Loucy (cell line): ENCODE measurements at regions not wholly inside any gene's neighbourhood (a gene's known extent, or its start where the extent isn't known, plus 50 kb on each side); places are given as distances from the start of the nearest gene placed in this dataset.

Source experiments
- H2AFZ ChIP-seq: fragments of 200-600 bp; sonication (generic); 2 replicates; pipeline ENCODE4 v1.6.0; 2016; ENCODE audit warnings: antibody characterized with exemption, mild to moderate bottlenecking, low read length, moderate library complexity
- H3F3A ChIP-seq: fragments of 200-600 bp; 2 replicates; pipeline ENCODE4 v1.6.0; 2016; ENCODE audit warnings: antibody characterized with exemption, low read depth, mild to moderate bottlenecking
- H3K27me3 ChIP-seq: fragments of 200-600 bp; sonication (generic); 2 replicates; pipeline ENCODE4 v1.6.1; 2014; ENCODE audit warnings: low read length, mild to moderate bottlenecking; ENCODE audit not compliant: insufficient read depth, poor library complexity, severe bottlenecking
- H3K36me3 ChIP-seq: fragments of 200-600 bp; sonication (generic); 2 replicates; pipeline ENCODE4 v1.6.1; 2016; ENCODE audit warnings: low read length; ENCODE audit not compliant: insufficient read depth
- H3K4me1 ChIP-seq: fragments of 200-600 bp; sonication (generic); 2 replicates; pipeline ENCODE4 v1.5.1; 2014; ENCODE audit warnings: low read length, mild to moderate bottlenecking; ENCODE audit not compliant: insufficient read depth, poor library complexity, severe bottlenecking
- H3K4me2 ChIP-seq: fragments of 200-600 bp; sonication (generic); 2 replicates; pipeline ENCODE4 v1.6.0; 2014; ENCODE audit warnings: antibody characterized with exemption, low read length, low read depth, mild to moderate bottlenecking; ENCODE audit not compliant: poor library complexity, severe bottlenecking
- H3K4me3 ChIP-seq: fragments of 200-600 bp; sonication (generic); 2 replicates; pipeline ENCODE4 v1.5.1; 2014; ENCODE audit warnings: low read length, mild to moderate bottlenecking, mixed read lengths; ENCODE audit not compliant: poor library complexity, severe bottlenecking
- H3K79me2 ChIP-seq: fragments of 200-600 bp; sonication (generic); 2 replicates; pipeline ENCODE4 v1.6.1; 2014; ENCODE audit warnings: low read length; ENCODE audit not compliant: insufficient read depth
- H3K9ac ChIP-seq: fragments of 200-600 bp; sonication (generic); 2 replicates; pipeline ENCODE4 v1.6.0; 2014; ENCODE audit warnings: mild to moderate bottlenecking, low read depth, low read length, moderate library complexity; ENCODE audit not compliant: poor library complexity, severe bottlenecking
- H3K9me2 ChIP-seq: fragments of 200-600 bp; sonication (generic); replicated peaks from 2 replicates; pipeline ENCODE4 v1.6.1; 2016; ENCODE audit warnings: low read depth, low read length, mixed read lengths
- H3K9me3 ChIP-seq: fragments of 200-600 bp; sonication (generic); 2 replicates; pipeline ENCODE4 v1.6.1; 2014; ENCODE audit warnings: mild to moderate bottlenecking, antibody characterized with exemption, low read length, low read depth; ENCODE audit not compliant: insufficient read depth
- H4K20me1 ChIP-seq: fragments of 200-600 bp; sonication (generic); 2 replicates; pipeline ENCODE4 v1.6.0; 2014; ENCODE audit warnings: antibody characterized with exemption, low read length, mild to moderate bottlenecking; ENCODE audit not compliant: insufficient read depth, poor library complexity, severe bottlenecking
- EZH2phosphoT487 ChIP-seq: fragments of 200-600 bp; IDR thresholded peaks from 2 replicates; pipeline ENCODE4 v1.6.1; 2018; ENCODE audit warnings: antibody characterized with exemption, mild to moderate bottlenecking, moderate library complexity, borderline replicate concordance
- TF ChIP-seq, protein P1 (sequence below): fragments of 200-600 bp; sonication (generic); conservative IDR thresholded peaks from 2 replicates; pipeline ENCODE4 v1.5.1; 2014; ENCODE audit warnings: mild to moderate bottlenecking, antibody characterized with exemption, low read length

DNA sequence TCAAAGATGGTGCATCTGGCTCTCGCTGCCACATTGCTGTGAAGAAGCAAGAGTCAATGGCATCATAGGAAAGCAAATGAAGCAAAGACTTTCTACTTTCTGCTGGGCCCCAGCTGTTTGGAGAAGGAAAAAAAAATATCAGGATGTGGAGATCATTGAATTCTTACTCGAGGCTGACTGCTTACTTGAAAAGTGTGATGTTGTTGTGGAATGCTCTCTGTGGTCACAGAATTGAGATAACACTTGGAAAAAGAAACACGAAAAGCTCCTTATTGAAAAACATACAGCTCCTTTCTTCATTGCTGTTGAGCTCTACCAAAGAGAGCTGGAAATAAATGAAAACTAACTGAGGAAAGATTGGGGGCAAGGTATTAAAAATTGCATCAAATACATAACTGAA is 157.4 kb upstream of the TBX20 start:
- Histone ChIP-seq H4K20me1 (no peaks in the 10 kb centered on the region), H3K9ac (no peak overlapping the region), H2AFZ (no peak overlapping the region), H3K4me3 (no peak overlapping the region), H3K79me2 (no peaks in the 10 kb centered on the region), H3K4me1 (no peaks in the 10 kb centered on the region), H3K9me3 (no peaks in the 10 kb centered on the region), H3K4me2 (no peak overlapping the region), H3K36me3 (no peaks in the 10 kb centered on the region), H3F3A (no peaks in the 10 kb centered on the region), H3K9me2 (no peaks in the 10 kb centered on the region), H3K27me3 (no peaks in the 10 kb centered on the region)
- TF ChIP-seq EZH2phosphoT487 = no peak
- TF ChIP-seq, protein P1, sequence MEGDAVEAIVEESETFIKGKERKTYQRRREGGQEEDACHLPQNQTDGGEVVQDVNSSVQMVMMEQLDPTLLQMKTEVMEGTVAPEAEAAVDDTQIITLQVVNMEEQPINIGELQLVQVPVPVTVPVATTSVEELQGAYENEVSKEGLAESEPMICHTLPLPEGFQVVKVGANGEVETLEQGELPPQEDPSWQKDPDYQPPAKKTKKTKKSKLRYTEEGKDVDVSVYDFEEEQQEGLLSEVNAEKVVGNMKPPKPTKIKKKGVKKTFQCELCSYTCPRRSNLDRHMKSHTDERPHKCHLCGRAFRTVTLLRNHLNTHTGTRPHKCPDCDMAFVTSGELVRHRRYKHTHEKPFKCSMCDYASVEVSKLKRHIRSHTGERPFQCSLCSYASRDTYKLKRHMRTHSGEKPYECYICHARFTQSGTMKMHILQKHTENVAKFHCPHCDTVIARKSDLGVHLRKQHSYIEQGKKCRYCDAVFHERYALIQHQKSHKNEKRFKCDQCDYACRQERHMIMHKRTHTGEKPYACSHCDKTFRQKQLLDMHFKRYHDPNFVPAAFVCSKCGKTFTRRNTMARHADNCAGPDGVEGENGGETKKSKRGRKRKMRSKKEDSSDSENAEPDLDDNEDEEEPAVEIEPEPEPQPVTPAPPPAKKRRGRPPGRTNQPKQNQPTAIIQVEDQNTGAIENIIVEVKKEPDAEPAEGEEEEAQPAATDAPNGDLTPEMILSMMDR = no peak

DNA sequence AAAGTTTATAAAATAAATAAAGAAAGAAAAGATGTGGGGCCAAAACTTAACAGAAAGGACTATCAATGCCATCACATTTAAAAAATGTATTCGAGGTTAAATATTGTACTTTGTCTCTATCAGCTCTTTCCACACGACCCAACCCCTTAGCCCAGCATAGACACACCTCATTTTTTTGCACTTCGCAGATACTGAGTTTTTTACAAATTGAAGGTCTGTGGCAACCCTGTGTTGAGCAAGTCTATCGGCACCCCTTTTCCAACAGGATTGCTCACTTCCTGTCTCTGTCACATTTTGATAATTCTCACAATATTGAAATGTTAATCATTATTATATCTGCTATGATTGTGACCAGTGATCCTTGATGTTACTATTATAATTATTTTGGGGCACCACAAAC is 151.6 kb upstream of the TBX20 start:
- no peak for TF ChIP-seq EZH2phosphoT487
- TF ChIP-seq, protein P1 = no peak
- peaks cover 6% of the 10 kb centered on the region for H3K4me1 ChIP-seq
- H3K4me3 ChIP-seq = no peak overlapping the region
- no peaks in the 10 kb centered on the region for H3K9me2 ChIP-seq
- H3F3A ChIP-seq = no peaks in the 10 kb centered on the region
- H2AFZ ChIP-seq = no peak overlapping the region
- H4K20me1 ChIP-seq = no peaks in the 10 kb centered on the region
- no peaks in the 10 kb centered on the region for H3K79me2 ChIP-seq
- H3K9ac ChIP-seq = no peak overlapping the region
- H3K36me3 ChIP-seq = no peaks in the 10 kb centered on the region
- no peak overlapping the region for H3K4me2 ChIP-seq
- H3K9me3 ChIP-seq = no peaks in the 10 kb centered on the region; the same call in 1 of the 2 replicates
- H3K27me3 ChIP-seq = no peaks in the 10 kb centered on the region

DNA sequence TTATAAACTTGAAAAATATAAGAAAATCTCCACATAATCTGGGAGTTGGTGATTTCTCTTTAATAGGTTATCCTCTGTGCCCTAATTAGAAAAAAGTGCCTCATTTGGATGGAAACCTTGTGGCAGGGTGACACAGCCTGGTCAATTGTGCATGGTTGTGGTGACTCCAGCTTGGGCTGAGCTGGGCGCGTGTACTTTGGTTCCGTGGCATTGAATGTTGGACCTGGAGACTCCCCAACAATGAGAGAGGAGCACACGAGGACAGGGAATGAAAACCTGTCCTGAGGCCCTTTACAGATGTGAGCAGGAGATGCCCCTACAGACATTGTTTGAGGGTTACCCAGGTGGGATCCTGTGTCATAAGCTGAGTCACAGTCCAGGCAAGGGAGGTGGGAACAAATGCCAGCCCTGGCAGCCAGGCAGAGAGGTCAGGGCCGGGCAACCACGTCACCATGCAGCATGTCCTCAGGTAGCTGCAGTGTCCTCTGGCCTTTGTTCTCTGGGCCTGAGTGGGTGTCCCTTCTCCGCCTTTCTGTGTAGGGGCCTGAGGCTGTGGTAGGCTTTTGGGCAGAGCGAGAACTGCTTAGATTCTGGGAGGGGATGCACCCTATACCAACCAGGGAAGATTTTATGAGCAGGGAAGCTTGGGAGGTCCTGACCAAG is 147.4 kb upstream of the TBX20 start:
- Histone ChIP-seq H3K4me1 (peaks cover 6% of the 10 kb centered on the region), H2AFZ (no peak overlapping the region), H3K9me2 (no peaks in the 10 kb centered on the region), H3K9me3 (no peaks in the 10 kb centered on the region; the same call in 1 of the 2 replicates), H3K4me2 (no peak overlapping the region), H3F3A (no peaks in the 10 kb centered on the region), H3K79me2 (no peaks in the 10 kb centered on the region), H3K36me3 (no peaks in the 10 kb centered on the region), H3K27me3 (no peaks in the 10 kb centered on the region), H3K9ac (no peak overlapping the region), H4K20me1 (no peaks in the 10 kb centered on the region), H3K4me3 (no peak overlapping the region)
- no peak for TF ChIP-seq EZH2phosphoT487
- TF ChIP-seq, protein P1 = no peak
